Prostate gland (tissue), 2 donors: ENCODE measurements at regions not wholly inside any gene's neighbourhood (a gene's known extent, or its start where the extent isn't known, plus 50 kb on each side); places are given as distances from the start of the nearest gene placed in this dataset.

Experiments
- CTCF ChIP-seq, 4 experiments: fragments of 200-600 bp in 2 of 4; fragments of 450-650 bp in 2 of 4; sonication (generic) in 2 of 4; IDR thresholded peaks; 1 replicate in 3 of 4; 2 replicates in 1 of 4; pipeline ENCODE4 v1.5.1; 2016 to 2019; ENCODE audit warnings: antibody characterized with exemption in 4 of 4, mild to moderate bottlenecking in 2 of 4, moderate library complexity in 2 of 4
- POLR2A ChIP-seq: fragments of 450-650 bp; IDR thresholded peaks from one replicate; pipeline ENCODE4 v1.6.1; 2016; ENCODE audit warnings: antibody characterized with exemption, mild to moderate bottlenecking
- POLR2AphosphoS5 ChIP-seq: sonication (generic); formaldehyde crosslinking; IDR thresholded peaks from one replicate; pipeline ENCODE4 v1.6.1; 2017; ENCODE audit warnings: antibody characterized with exemption

GRCh38 chr18:37783771-37784170 is 218.2 kb upstream of the CELF4 start:
- TF ChIP-seq POLR2A, result no peak
- TF ChIP-seq CTCF (IDR thresholded peaks at IDR 0.05), result no peak
- TF ChIP-seq POLR2AphosphoS5, result no peak
